Uterus (tissue), 2 donors: ENCODE measurements at regions not wholly inside any gene's neighbourhood (a gene's known extent, or its start where the extent isn't known, plus 50 kb on each side); places are given as distances from the start of the nearest gene placed in this dataset.

Source experiments
- CTCF ChIP-seq, 4 experiments: fragments of 200-600 bp in 2 of 4; fragments of 450-650 bp in 2 of 4; sonication (generic) in 2 of 4; IDR thresholded peaks; one replicate each; pipeline ENCODE4 v1.5.1; 2016 to 2019; ENCODE audit warnings: antibody characterized with exemption in 4 of 4, mild to moderate bottlenecking in 2 of 4, moderate library complexity in 1 of 4
- POLR2A ChIP-seq, 2 donors: fragments of 450-650 bp; IDR thresholded peaks; one replicate each; pipeline ENCODE4 v1.6.1; 2016; ENCODE audit warnings: antibody characterized with exemption in 2 of 2, mild to moderate bottlenecking in 1 of 2, moderate library complexity in 1 of 2

GRCh38 chr20:22818636-22819035 is 216.5 kb upstream of the SSTR4 start:
- TF ChIP-seq CTCF (IDR thresholded peaks at IDR 0.05) (no peak), POLR2A (IDR thresholded peaks at IDR 0.05) (no peak)
